GM23248 (cell line): ENCODE measurements at regions not wholly inside any gene's neighbourhood (a gene's known extent, or its start where the extent isn't known, plus 50 kb on each side); places are given as distances from the start of the nearest gene placed in this dataset.

ENCODE experiments used
- EZH2 ChIP-seq: fragments of 200-600 bp; sonication (generic); IDR thresholded peaks from 2 replicates; pipeline ENCODE4 v1.6.1; 2018; ENCODE audit warnings: antibody characterized with exemption, mild to moderate bottlenecking; ENCODE audit not compliant: insufficient read depth, poor library complexity, severe bottlenecking
- EZH2phosphoT487 ChIP-seq: fragments of 200-600 bp; sonication (generic); IDR thresholded peaks from 2 replicates; pipeline ENCODE4 v1.6.1; 2018; ENCODE audit warnings: antibody characterized with exemption, moderate library complexity, mild to moderate bottlenecking, low read depth; ENCODE audit not compliant: insufficient read depth

DNA sequence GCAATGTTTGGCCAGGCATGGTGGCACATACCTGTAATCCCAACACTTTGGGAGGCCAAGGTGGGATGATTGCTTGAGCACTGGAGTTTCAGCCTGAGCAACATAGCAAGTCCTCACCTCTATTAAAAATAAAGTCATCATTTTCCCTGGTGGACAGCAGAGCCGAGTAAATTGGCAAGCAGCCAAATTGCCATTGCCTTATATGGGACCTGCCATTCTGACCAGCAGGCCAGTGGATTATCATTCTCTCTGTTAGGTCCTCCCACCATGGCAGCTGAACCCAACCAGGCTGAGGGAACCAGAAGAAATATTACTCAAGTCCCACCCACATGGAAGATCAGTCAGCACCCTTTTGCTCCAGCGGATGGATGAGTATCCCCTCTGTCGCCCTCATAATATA lies 1829.9 kb downstream of the EFNA5 start:
- TF ChIP-seq EZH2 (no peak), EZH2phosphoT487 (no peak)
